DMS 273 (cell line): ENCODE measurements at regions not wholly inside any gene's neighbourhood (a gene's known extent, or its start where the extent isn't known, plus 50 kb on each side); places are given as distances from the start of the nearest gene placed in this dataset.

Experiments
- DNase-seq: peaks from one replicate; lab custom pipeline; 2025; ENCODE audit not compliant: unreplicated experiment; lab: John Stamatoyannopoulos, UW

- DNase-seq = no peak
Measured at GRCh38 chr1:80876035-80876434, 924.7 kb upstream of the ADGRL2 start.

GRCh38 chr1:80869299-80869698 is 931.4 kb upstream of the ADGRL2 start:
- DNase-seq = no peak

GRCh38 chr1:80847904-80848303 is 952.8 kb upstream of the ADGRL2 start:
- DNase-seq = no peak

GRCh38 chr1:80846966-80847365 is 953.8 kb upstream of the ADGRL2 start:
- no peak for DNase-seq

- DNase-seq = no peak
Measured at GRCh38 chr1:80842796-80843195, 957.9 kb upstream of the ADGRL2 start.

DNA sequence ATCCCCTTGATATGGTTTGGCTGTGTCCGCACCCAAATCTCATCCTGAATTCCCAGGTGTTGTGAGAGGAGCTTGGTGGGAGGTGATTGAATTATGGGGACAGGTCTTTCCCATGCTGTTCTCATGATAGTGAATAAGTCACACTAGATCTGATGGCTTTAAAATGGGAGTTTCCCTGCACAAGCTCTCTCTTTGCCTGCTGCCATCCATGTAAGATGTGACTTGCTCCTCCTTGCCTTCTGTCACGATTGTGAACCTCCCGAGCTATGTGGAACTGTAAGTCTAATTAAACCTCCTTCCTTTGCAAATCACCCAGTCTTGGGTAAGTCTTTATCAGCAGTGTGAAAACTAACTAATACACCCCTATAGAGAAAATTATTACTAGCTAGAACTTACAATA is 959.5 kb upstream of the ADGRL2 start:
- no peak for DNase-seq

GRCh38 chr1:80837066-80837465 is 963.7 kb upstream of the ADGRL2 start:
- no peak for DNase-seq

DNA sequence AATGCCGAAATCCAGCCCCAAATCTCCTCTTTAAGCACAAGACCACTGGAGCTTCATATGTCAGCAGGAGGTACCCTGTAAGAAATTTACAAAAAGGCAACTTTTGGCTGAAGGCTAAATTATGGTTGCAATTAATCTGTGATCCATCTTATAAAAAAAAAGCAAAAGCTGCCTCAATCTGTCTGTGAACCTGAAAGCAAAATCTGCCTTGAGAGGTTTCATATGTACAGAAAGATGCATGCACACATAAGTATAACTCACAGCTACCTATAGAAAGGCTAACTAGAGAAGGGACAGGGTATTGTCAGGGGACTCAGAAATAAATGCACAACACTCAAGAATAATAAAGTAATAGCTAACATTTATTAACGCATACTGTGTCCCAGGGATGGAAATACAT is 964.2 kb upstream of the ADGRL2 start:
- no peak for DNase-seq

DNA sequence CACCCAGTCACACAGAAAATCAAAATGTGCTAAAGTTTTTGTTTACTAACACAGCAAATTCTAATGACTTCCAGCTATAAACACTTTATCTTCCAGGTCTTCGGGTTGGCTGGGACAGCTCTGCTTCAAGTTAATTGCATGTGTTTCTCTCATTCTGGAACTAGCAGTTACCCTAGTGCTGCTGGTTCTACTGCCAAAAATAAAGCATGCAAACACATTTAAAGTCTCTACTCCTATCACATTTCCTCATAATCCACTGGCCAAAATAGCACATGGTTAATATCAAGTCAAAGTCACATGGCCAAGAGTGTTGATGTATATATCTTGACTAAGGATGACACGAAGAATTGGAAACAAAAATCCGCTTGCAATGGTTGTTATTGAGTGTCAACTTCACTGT is 973.1 kb upstream of the ADGRL2 start:
- DNase-seq = no peak

- DNase-seq = no peak
Measured at GRCh38 chr1:80825067-80825466, 975.7 kb upstream of the ADGRL2 start.

- no peak for DNase-seq
Measured at GRCh38 chr1:80818211-80818610, 982.5 kb upstream of the ADGRL2 start.

GRCh38 chr1:80807981-80808380 is 992.8 kb upstream of the ADGRL2 start:
- DNase-seq = no peak

- no peak for DNase-seq
Measured at GRCh38 chr1:80806431-80806830, 994.3 kb upstream of the ADGRL2 start.

- DNase-seq = no peak
Measured at GRCh38 chr1:80801695-80802094, 999.0 kb upstream of the ADGRL2 start.

DNA sequence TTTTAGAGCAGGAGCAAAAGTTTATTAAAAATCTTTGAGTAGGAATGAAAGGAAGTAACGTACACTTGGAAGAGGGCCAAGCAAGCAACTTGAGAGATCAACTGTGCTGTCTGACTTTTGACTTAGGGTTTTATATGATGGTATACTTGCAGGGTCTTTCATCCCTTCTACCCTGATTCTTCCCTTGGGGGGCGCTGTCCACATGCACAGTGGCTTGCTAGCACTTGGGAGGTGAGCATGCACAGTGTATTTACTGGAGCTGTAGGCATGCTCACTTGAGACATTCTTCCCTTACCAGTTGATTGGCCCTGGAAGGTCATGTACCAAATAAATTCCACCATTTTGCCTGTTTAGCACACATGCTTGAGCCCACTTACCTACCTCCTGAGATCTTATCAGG is 1001.3 kb upstream of the ADGRL2 start:
- DNase-seq = no peak

GRCh38 chr1:80779275-80779674 is 1021.5 kb upstream of the ADGRL2 start:
- no peak for DNase-seq

- no peak for DNase-seq
Measured at GRCh38 chr1:80778094-80778840, 1022.5 kb upstream of the ADGRL2 start.

DNA sequence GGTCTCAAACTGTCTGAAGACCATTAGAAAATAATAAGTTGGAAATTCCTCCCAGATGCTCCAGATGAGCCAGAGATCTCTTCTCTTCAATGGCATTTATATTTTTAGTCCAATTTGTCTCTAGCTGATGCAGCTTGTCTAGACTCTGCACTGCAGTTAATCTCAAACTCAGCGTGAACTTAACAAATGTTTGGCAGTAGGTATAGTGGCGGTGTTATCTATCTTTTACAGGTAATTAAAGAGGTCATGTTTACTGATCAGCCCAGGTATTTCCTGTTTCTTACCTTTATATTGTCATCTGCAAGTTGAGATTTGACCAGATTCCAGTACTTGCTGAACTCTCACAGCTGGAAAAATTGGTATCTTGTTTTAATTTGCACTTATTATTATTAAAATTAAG is 1024.5 kb upstream of the ADGRL2 start:
- no peak for DNase-seq

DNA sequence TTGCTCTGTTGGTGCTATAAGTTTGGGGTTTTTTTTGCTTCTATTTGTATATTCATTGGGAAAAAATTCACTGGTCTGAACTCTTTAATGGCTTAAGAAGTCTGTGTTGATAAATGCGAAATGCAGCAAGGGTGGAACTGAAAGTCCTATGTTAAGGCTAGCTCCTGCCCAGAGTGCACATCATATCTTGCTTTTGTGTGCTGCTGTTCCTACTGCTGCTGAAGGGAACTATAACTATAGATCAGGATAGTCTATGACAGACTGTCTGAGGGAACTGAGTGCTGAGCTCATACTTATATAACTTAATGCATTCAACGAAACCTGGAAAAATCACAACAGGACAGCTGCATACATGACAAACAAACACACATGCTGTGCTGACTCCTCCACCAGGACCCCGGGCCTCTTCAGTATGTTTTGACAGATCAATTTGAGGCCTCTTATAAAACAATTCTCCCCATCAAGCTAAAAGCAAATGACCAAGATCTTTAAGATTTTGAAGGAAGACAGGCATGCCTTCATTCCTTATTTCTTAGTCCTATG is 1031.5 kb upstream of the ADGRL2 start:
- no peak for DNase-seq

- no peak for DNase-seq
Measured at GRCh38 chr1:80767711-80768110, 1033.0 kb upstream of the ADGRL2 start.

- no peak for DNase-seq
Measured at GRCh38 chr1:80759354-80759753, 1041.4 kb upstream of the ADGRL2 start.

GRCh38 chr1:80755944-80756343 is 1044.8 kb upstream of the ADGRL2 start:
- no peak for DNase-seq

DNA sequence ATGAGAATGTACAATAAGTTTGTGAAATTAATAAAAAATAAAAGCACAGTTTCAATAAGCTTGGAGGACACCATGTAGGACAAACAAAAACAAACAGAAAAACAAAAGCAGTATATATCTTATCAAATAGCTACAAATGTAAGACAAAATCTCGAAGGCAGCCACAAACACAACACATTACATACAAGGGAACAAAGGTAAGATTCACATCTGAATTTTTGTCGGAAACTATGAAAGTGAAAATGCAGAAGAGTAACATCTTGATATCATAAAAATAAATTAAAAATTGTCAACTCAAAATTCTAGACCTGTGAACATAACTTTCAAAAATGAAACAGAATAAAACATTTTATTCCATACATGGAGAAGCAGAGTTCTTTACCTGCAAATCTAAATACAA is 1049.5 kb upstream of the ADGRL2 start:
- no peak for DNase-seq
